GM23338 (cell line): ENCODE measurements at regions not wholly inside any gene's neighbourhood (a gene's known extent, or its start where the extent isn't known, plus 50 kb on each side); places are given as distances from the start of the nearest gene placed in this dataset.

Source experiments
- ATAC-seq: fragments of 200-7000 bp; cut with Tn5 transposase; 3 replicates; pipeline ENCODE4 v1.9.1; 2020
- DNase-seq: peaks from one replicate; pipeline ENCODE4 v3.0.0-alpha.2; 2015; ENCODE audit warnings: low spot score
- H2AFZ ChIP-seq: fragments of 200-600 bp; sonication (generic); 2 replicates; pipeline ENCODE4 v1.8.0; 2016; ENCODE audit warnings: antibody characterized with exemption, mild to moderate bottlenecking, moderate library complexity
- H3F3A ChIP-seq: fragments of 200-600 bp; sonication (generic); replicated peaks from 2 replicates; pipeline ENCODE4 v1.8.0; 2017; ENCODE audit warnings: antibody characterized with exemption, mixed run types, low read depth
- H3K27ac ChIP-seq: fragments of 200-600 bp; sonication (generic); 2 replicates; pipeline ENCODE4 v1.6.1; 2016; ENCODE audit warnings: low read depth
- H3K27me3 ChIP-seq: fragments of 200-600 bp; sonication (generic); 2 replicates; pipeline ENCODE4 v1.8.0; 2016; ENCODE audit warnings: mild to moderate bottlenecking, mixed run types, moderate library complexity; ENCODE audit not compliant: insufficient read depth
- H3K36me3 ChIP-seq: fragments of 200-600 bp; sonication (generic); 2 replicates; pipeline ENCODE4 v1.8.0; 2016; ENCODE audit warnings: mild to moderate bottlenecking; ENCODE audit not compliant: insufficient read depth
- H3K4me1 ChIP-seq: fragments of 200-600 bp; sonication (generic); 2 replicates; pipeline ENCODE4 v1.8.0; 2016; ENCODE audit warnings: mild to moderate bottlenecking, moderate library complexity; ENCODE audit not compliant: insufficient read depth
- H3K4me2 ChIP-seq: fragments of 200-600 bp; sonication (generic); 2 replicates; pipeline ENCODE4 v1.7.1; 2017; ENCODE audit warnings: mixed run types
- H3K4me3 ChIP-seq: fragments of 200-600 bp; sonication (generic); 2 replicates; pipeline ENCODE4 v1.6.1; 2016; ENCODE audit warnings: mixed run types
- H3K79me2 ChIP-seq: fragments of 200-600 bp; sonication (generic); replicated peaks from 2 replicates; pipeline ENCODE4 v1.8.0; 2017; ENCODE audit warnings: mild to moderate bottlenecking; ENCODE audit not compliant: insufficient read depth
- H3K9me2 ChIP-seq: fragments of 200-600 bp; sonication (generic); 2 replicates; pipeline ENCODE4 v1.8.0; 2017; ENCODE audit not compliant: insufficient read depth
- H4K20me1 ChIP-seq: fragments of 200-600 bp; sonication (generic); replicated peaks from 2 replicates; pipeline ENCODE4 v1.8.0; 2017; ENCODE audit warnings: mild to moderate bottlenecking; ENCODE audit not compliant: insufficient read depth
- H3K27ac Mint-ChIP-seq: 2 replicates; pipeline ENCODE4 v1.8.0; 2020; ENCODE audit warnings: inconsistent platforms, mild to moderate bottlenecking, moderate library complexity, mixed read lengths
- H3K27me3 Mint-ChIP-seq: 3 replicates; pipeline ENCODE4 v1.8.0; 2022; ENCODE audit warnings: low read depth, mild to moderate bottlenecking, moderate library complexity, mixed read lengths, inconsistent platforms; ENCODE audit not compliant: insufficient read depth, poor library complexity
- H3K36me3 Mint-ChIP-seq: 3 replicates; pipeline ENCODE4 v1.8.0; 2021; ENCODE audit warnings: low read depth, mild to moderate bottlenecking, inconsistent platforms, moderate library complexity, mixed read lengths
- H3K4me1 Mint-ChIP-seq: 3 replicates; pipeline ENCODE4 v1.8.0; 2020; ENCODE audit warnings: mild to moderate bottlenecking, inconsistent platforms, mixed read lengths
- H3K4me3 Mint-ChIP-seq: 3 replicates; pipeline ENCODE4 v1.8.0; 2021; ENCODE audit warnings: moderate library complexity, mild to moderate bottlenecking, inconsistent platforms, mixed read lengths
- H3K9me3 Mint-ChIP-seq: 3 replicates; pipeline ENCODE4 v1.8.0; 2020; ENCODE audit warnings: moderate library complexity, mild to moderate bottlenecking, inconsistent platforms, mixed read lengths
- ETS1 ChIP-seq: IDR thresholded peaks from 2 replicates; pipeline ENCODE4 v1.6.1; 2016; ENCODE audit warnings: antibody characterized with exemption
- EZH2 ChIP-seq: fragments of 200-600 bp; sonication (generic); IDR thresholded peaks from one replicate; pipeline ENCODE4 v1.8.0; 2017; ENCODE audit warnings: antibody characterized with exemption, mild to moderate bottlenecking, low read depth; ENCODE audit not compliant: unreplicated experiment
- JUNB ChIP-seq: IDR thresholded peaks from one replicate; pipeline ENCODE4 v1.6.1; 2016; ENCODE audit warnings: antibody characterized with exemption; ENCODE audit not compliant: unreplicated experiment
- NANOG ChIP-seq: IDR thresholded peaks from 2 replicates; pipeline ENCODE4 v1.6.1; 2016; ENCODE audit warnings: antibody characterized with exemption, borderline replicate concordance
- ZNF114 ChIP-seq: fragments of 250-450 bp; sonication (Bioruptor Pico); IDR thresholded peaks from 2 replicates; pipeline ENCODE4 v1.5.0; 2020; ENCODE audit warnings: mild to moderate bottlenecking, moderate library complexity
- TF ChIP-seq, protein P1 (sequence below): IDR thresholded peaks from one replicate; pipeline ENCODE4 v1.6.1; 2018; ENCODE audit warnings: antibody characterized with exemption; ENCODE audit not compliant: unreplicated experiment
- TF ChIP-seq, protein P2 (sequence below): fragments of 250-450 bp; sonication (Bioruptor Pico); IDR thresholded peaks from 2 replicates; pipeline ENCODE4 v1.5.0; 2020; ENCODE audit warnings: mild to moderate bottlenecking, moderate library complexity
- TF ChIP-seq, protein P3 (sequence below), 2 experiments: fragments of 200-600 bp in 1 of 2; sonication (generic) in 1 of 2; conservative IDR thresholded peaks; 2 replicates each; pipeline versions ENCODE4 v1.5.1 to v1.6.1; 2016 to 2017; ENCODE audit warnings: antibody characterized with exemption in 2 of 2, low read depth in 2 of 2, mild to moderate bottlenecking in 2 of 2, moderate library complexity in 1 of 2

DNA sequence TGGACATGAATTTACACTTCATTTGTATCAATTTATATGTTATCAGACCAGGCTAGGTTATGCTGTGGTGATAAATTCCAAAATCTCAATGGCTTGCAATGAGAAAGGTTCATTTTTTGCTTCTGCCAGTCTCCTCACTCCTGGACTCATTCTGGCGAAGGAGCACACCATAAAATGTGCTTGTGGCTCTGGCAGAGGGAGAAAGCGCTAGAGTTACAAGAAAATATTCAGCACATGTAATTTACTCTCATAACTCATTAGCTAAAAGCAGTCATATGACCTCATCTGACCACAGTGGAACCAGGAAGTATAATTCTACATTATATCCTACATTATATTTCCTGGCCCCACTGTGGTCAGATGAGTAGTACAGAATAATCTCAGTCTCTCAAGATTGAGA, 193.8 kb downstream of the BCHE start:
- Histone ChIP-seq H3F3A (no peaks in the 10 kb centered on the region), H3K27me3 (no peaks in the 10 kb centered on the region), H4K20me1 (no peaks in the 10 kb centered on the region), H3K4me2 (no peak overlapping the region), H3K9me2 (no peaks in the 10 kb centered on the region), H3K4me3 (no peak overlapping the region), H3K79me2 (no peaks in the 10 kb centered on the region), H3K36me3 (no peaks in the 10 kb centered on the region), H3K4me1 (no peaks in the 10 kb centered on the region), H3K27ac (no peak overlapping the region), H2AFZ (peak overlapping the region; percentile 43; the same call in 1 of the 2 replicates)
- no peaks in the 10 kb centered on the region; the same call in 2 of the 3 replicates for H3K36me3 Mint-ChIP-seq
- H3K27me3 Mint-ChIP-seq = no peaks in the 10 kb centered on the region
- peaks cover 5% of the 10 kb centered on the region; the same call in 2 of the 3 replicates for H3K9me3 Mint-ChIP-seq
- TF ChIP-seq ZNF114 = no peak
- no peak overlapping the region for H3K27ac Mint-ChIP-seq
- DNase-seq (no peak), ATAC-seq (no peak)
- no peak overlapping the region for H3K4me3 Mint-ChIP-seq
- H3K4me1 Mint-ChIP-seq = no peaks in the 10 kb centered on the region

DNA sequence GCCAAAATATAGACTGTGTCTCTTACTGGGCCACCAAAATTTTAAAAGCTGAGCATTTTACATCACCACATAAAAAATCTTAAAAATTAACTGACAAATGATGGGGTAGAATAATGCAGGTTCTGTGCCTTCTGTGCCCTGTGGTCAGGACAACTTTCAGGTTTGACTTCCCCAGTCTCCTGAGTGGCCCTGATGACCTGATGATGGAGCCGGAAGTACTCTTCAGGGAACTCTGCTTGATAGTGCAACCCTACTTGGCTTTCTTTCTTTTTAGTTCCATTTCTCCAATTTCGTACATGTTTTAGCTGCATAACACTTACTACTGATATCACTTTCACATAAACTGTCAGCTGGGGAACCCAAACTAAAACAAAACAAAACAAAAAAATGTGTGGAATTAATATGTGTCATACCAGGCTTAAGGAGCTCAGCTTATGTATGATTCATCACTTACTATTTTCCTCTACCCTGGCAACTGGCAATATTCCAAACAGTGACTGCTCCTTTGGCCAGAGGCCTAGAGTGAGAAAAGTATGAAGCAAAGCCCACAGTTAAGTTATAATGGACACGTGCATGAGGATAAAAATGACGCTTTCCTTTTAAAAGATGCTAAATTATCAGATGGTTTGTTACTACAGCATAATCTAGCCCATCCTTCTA, 194.3 kb downstream of the BCHE start:
- Histone ChIP-seq H3K4me2 (no peak overlapping the region), H3K27me3 (no peaks in the 10 kb centered on the region), H3K4me1 (no peaks in the 10 kb centered on the region), H3K9me2 (no peaks in the 10 kb centered on the region), H3K27ac (no peak overlapping the region), H4K20me1 (no peaks in the 10 kb centered on the region), H3F3A (no peaks in the 10 kb centered on the region), H2AFZ (peak overlapping the region; percentile 43; the same call in 1 of the 2 replicates), H3K4me3 (no peak overlapping the region), H3K79me2 (no peaks in the 10 kb centered on the region), H3K36me3 (no peaks in the 10 kb centered on the region)
- Mint-ChIP-seq H3K36me3 (no peaks in the 10 kb centered on the region; the same call in 2 of the 3 replicates), H3K27me3 (no peaks in the 10 kb centered on the region), H3K4me1 (no peaks in the 10 kb centered on the region), H3K4me3 (no peak overlapping the region), H3K9me3 (peaks cover 5% of the 10 kb centered on the region; the same call in 2 of the 3 replicates), H3K27ac (no peak overlapping the region)
- no peak for DNase-seq
- no peak for ATAC-seq
- TF ChIP-seq ZNF114 = no peak
- TF ChIP-seq, protein P1, sequence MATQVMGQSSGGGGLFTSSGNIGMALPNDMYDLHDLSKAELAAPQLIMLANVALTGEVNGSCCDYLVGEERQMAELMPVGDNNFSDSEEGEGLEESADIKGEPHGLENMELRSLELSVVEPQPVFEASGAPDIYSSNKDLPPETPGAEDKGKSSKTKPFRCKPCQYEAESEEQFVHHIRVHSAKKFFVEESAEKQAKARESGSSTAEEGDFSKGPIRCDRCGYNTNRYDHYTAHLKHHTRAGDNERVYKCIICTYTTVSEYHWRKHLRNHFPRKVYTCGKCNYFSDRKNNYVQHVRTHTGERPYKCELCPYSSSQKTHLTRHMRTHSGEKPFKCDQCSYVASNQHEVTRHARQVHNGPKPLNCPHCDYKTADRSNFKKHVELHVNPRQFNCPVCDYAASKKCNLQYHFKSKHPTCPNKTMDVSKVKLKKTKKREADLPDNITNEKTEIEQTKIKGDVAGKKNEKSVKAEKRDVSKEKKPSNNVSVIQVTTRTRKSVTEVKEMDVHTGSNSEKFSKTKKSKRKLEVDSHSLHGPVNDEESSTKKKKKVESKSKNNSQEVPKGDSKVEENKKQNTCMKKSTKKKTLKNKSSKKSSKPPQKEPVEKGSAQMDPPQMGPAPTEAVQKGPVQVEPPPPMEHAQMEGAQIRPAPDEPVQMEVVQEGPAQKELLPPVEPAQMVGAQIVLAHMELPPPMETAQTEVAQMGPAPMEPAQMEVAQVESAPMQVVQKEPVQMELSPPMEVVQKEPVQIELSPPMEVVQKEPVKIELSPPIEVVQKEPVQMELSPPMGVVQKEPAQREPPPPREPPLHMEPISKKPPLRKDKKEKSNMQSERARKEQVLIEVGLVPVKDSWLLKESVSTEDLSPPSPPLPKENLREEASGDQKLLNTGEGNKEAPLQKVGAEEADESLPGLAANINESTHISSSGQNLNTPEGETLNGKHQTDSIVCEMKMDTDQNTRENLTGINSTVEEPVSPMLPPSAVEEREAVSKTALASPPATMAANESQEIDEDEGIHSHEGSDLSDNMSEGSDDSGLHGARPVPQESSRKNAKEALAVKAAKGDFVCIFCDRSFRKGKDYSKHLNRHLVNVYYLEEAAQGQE = no peak
- TF ChIP-seq, protein P2, sequence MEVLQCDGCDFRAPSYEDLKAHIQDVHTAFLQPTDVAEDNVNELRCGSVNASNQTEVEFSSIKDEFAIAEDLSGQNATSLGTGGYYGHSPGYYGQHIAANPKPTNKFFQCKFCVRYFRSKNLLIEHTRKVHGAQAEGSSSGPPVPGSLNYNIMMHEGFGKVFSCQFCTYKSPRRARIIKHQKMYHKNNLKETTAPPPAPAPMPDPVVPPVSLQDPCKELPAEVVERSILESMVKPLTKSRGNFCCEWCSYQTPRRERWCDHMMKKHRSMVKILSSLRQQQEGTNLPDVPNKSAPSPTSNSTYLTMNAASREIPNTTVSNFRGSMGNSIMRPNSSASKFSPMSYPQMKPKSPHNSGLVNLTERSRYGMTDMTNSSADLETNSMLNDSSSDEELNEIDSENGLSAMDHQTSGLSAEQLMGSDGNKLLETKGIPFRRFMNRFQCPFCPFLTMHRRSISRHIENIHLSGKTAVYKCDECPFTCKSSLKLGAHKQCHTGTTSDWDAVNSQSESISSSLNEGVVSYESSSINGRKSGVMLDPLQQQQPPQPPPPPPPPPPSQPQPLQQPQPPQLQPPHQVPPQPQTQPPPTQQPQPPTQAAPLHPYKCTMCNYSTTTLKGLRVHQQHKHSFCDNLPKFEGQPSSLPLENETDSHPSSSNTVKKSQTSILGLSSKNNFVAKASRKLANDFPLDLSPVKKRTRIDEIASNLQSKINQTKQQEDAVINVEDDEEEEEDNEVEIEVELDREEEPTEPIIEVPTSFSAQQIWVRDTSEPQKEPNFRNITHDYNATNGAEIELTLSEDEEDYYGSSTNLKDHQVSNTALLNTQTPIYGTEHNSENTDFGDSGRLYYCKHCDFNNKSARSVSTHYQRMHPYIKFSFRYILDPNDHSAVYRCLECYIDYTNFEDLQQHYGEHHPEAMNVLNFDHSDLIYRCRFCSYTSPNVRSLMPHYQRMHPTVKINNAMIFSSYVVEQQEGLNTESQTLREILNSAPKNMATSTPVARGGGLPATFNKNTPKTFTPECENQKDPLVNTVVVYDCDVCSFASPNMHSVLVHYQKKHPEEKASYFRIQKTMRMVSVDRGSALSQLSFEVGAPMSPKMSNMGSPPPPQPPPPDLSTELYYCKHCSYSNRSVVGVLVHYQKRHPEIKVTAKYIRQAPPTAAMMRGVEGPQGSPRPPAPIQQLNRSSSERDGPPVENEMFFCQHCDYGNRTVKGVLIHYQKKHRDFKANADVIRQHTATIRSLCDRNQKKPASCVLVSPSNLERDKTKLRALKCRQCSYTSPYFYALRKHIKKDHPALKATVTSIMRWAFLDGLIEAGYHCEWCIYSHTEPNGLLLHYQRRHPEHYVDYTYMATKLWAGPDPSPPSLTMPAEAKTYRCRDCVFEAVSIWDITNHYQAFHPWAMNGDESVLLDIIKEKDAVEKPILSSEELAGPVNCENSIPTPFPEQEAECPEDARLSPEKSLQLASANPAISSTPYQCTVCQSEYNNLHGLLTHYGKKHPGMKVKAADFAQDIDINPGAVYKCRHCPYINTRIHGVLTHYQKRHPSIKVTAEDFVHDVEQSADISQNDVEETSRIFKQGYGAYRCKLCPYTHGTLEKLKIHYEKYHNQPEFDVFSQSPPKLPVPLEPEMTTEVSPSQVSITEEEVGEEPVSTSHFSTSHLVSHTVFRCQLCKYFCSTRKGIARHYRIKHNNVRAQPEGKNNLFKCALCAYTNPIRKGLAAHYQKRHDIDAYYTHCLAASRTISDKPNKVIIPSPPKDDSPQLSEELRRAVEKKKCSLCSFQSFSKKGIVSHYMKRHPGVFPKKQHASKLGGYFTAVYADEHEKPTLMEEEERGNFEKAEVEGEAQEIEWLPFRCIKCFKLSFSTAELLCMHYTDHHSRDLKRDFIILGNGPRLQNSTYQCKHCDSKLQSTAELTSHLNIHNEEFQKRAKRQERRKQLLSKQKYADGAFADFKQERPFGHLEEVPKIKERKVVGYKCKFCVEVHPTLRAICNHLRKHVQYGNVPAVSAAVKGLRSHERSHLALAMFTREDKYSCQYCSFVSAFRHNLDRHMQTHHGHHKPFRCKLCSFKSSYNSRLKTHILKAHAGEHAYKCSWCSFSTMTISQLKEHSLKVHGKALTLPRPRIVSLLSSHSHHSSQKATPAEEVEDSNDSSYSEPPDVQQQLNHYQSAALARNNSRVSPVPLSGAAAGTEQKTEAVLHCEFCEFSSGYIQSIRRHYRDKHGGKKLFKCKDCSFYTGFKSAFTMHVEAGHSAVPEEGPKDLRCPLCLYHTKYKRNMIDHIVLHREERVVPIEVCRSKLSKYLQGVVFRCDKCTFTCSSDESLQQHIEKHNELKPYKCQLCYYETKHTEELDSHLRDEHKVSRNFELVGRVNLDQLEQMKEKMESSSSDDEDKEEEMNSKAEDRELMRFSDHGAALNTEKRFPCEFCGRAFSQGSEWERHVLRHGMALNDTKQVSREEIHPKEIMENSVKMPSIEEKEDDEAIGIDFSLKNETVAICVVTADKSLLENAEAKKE (CRISPR knock-in tag) = no peak
- no peak for TF ChIP-seq ETS1
- TF ChIP-seq NANOG = no peak
- no peak for TF ChIP-seq JUNB
- no peak for TF ChIP-seq EZH2
- TF ChIP-seq, protein P3, sequence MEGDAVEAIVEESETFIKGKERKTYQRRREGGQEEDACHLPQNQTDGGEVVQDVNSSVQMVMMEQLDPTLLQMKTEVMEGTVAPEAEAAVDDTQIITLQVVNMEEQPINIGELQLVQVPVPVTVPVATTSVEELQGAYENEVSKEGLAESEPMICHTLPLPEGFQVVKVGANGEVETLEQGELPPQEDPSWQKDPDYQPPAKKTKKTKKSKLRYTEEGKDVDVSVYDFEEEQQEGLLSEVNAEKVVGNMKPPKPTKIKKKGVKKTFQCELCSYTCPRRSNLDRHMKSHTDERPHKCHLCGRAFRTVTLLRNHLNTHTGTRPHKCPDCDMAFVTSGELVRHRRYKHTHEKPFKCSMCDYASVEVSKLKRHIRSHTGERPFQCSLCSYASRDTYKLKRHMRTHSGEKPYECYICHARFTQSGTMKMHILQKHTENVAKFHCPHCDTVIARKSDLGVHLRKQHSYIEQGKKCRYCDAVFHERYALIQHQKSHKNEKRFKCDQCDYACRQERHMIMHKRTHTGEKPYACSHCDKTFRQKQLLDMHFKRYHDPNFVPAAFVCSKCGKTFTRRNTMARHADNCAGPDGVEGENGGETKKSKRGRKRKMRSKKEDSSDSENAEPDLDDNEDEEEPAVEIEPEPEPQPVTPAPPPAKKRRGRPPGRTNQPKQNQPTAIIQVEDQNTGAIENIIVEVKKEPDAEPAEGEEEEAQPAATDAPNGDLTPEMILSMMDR (conservative IDR thresholded peaks at IDR 0.05; ENCODE audit: low read depth in 2 of 2) = no peak
